ENCODE measurements at regions not wholly inside any gene's neighbourhood (a gene's known extent, or its start where the extent isn't known, plus 50 kb on each side); places are given as distances from the start of the nearest gene placed in this dataset.

- intact Hi-C loops (cut with micrococcal nuclease), result loop anchor here in 1 of 2 donors (5.0 kb wide), 1 partner anchor 61 kb away; no protein-coding TSS in a partner anchor
- peak overlapping the region in 1 of 9 donors; percentile 44 for H3K27ac Mint-ChIP-seq
- no peaks in the 10 kb centered on the region for H3K36me3 ChIP-seq (ENCODE audit: control insufficient read depth in 2 of 3, insufficient read depth in 3 of 3, low read length in 3 of 3)
Observed at GRCh38 chr21:31413698-31414097, 69.6 kb upstream of the TIAM1 start.

GRCh38 chr21:31410499-31411131 lies 66.6 kb upstream of the TIAM1 start:
- peak; percentile 63 for ATAC-seq
- POLR2A ChIA-PET, result no interaction called here
- DNase-seq, result peak in 6 of 9 donors; percentile 20 to 52 (median 38)
- Histone ChIP-seq H3K4me1 (ENCODE audit: control insufficient read depth in 2 of 2, insufficient read depth in 2 of 2, low read length in 2 of 2) (peaks cover 0 to 15% of the 10 kb centered on the region in 2 donors), H3K36me3 (ENCODE audit: control insufficient read depth in 2 of 3, insufficient read depth in 3 of 3, low read length in 3 of 3) (no peaks in the 10 kb centered on the region), H3K27ac (ENCODE audit: low read depth, low read length) (no peak overlapping the region), H3K27me3 (ENCODE audit: control insufficient read depth in 2 of 2, insufficient read depth in 2 of 2, low read length in 2 of 2) (no peaks in the 10 kb centered on the region), H3K9me3 (ENCODE audit: control insufficient read depth in 2 of 3, low read length in 3 of 3) (no peaks in the 10 kb centered on the region), H3K4me3 (ENCODE audit: low read length) (no peak overlapping the region)
- Mint-ChIP-seq H3K4me3 (no peak overlapping the region), H3K27ac (no peak overlapping the region), H3K36me3 (peaks cover 0 to 8% (median 0%) of the 10 kb centered on the region in 5 donors), H3K4me1 (peaks cover 2 to 23% (median 11%) of the 10 kb centered on the region in 7 donors), H3K9me3 (no peaks in the 10 kb centered on the region), H3K27me3 (no peaks in the 10 kb centered on the region)
- CTCF ChIA-PET, result no interaction called here
- intact Hi-C loops (cut with micrococcal nuclease), result loop anchor here (1.0 to 5.0 kb wide), 2 partner anchors 12 to 58 kb away; no protein-coding TSS in a partner anchor

More at GRCh38 chr21:31413698-31414097, 69.6 kb upstream of the TIAM1 start:
- Mint-ChIP-seq H3K9me3 (peaks cover 0 to 15% (median 0%) of the 10 kb centered on the region in 11 donors), H3K4me1 (peaks cover 0 to 5% (median 1%) of the 10 kb centered on the region in 7 donors), H3K27me3 (peaks cover 0 to 2% (median 0%) of the 10 kb centered on the region in 5 donors), H3K36me3 (peaks cover 0 to 26% (median 4%) of the 10 kb centered on the region in 5 donors), H3K4me3 (no peak overlapping the region)
- H3K9me3 ChIP-seq (ENCODE audit: control insufficient read depth in 2 of 3, low read length in 3 of 3), result no peaks in the 10 kb centered on the region
- CTCF ChIA-PET, result no interaction called here
- no peaks in the 10 kb centered on the region for H3K27me3 ChIP-seq (ENCODE audit: control insufficient read depth in 2 of 2, insufficient read depth in 2 of 2, low read length in 2 of 2)
- POLR2A ChIA-PET, result interaction anchor here (0.7 to 0.8 kb wide), 2 partner anchors 12 to 280 kb away, joined by 3 read pairs; no protein-coding TSS in a partner anchor
- DNase-seq, result no peak
- no peak overlapping the region for H3K4me3 ChIP-seq (ENCODE audit: low read length)
- H3K4me1 ChIP-seq (ENCODE audit: control insufficient read depth in 2 of 2, insufficient read depth in 2 of 2, low read length in 2 of 2), result peaks cover 0 to 15% of the 10 kb centered on the region in 2 donors
- ATAC-seq, result no peak
- no peak overlapping the region for H3K27ac ChIP-seq (ENCODE audit: low read depth, low read length)

- H3K27me3 Mint-ChIP-seq, result no peaks in the 10 kb centered on the region
- Histone ChIP-seq H3K27me3 (ENCODE audit: control insufficient read depth in 2 of 2, insufficient read depth in 2 of 2, low read length in 2 of 2) (no peaks in the 10 kb centered on the region), H3K27ac (ENCODE audit: low read depth, low read length) (no peak overlapping the region), H3K4me1 (ENCODE audit: control insufficient read depth in 2 of 2, insufficient read depth in 2 of 2, low read length in 2 of 2) (peaks cover 0 to 15% of the 10 kb centered on the region in 2 donors), H3K9me3 (ENCODE audit: control insufficient read depth in 2 of 3, low read length in 3 of 3) (no peaks in the 10 kb centered on the region), H3K36me3 (ENCODE audit: control insufficient read depth in 2 of 3, insufficient read depth in 3 of 3, low read length in 3 of 3) (no peaks in the 10 kb centered on the region), H3K4me3 (ENCODE audit: low read length) (no peak overlapping the region)
- ATAC-seq (no peak), DNase-seq (no peak)
- peaks cover 2 to 27% (median 16%) of the 10 kb centered on the region in 7 donors for H3K4me1 Mint-ChIP-seq
- intact Hi-C loops (cut with micrococcal nuclease), result loop anchor here (1.0 to 5.0 kb wide), 2 partner anchors 12 to 58 kb away; no protein-coding TSS in a partner anchor
- H3K4me3 Mint-ChIP-seq, result no peak overlapping the region
- CTCF ChIA-PET, result no interaction called here
- H3K27ac Mint-ChIP-seq, result no peak overlapping the region
- POLR2A ChIA-PET, result no interaction called here
- H3K36me3 Mint-ChIP-seq, result peaks cover 0 to 5% (median 0%) of the 10 kb centered on the region in 5 donors
- peaks cover 0 to 2% (median 0%) of the 10 kb centered on the region in 11 donors for H3K9me3 Mint-ChIP-seq
Observed at GRCh38 chr21:31409831-31410487, 65.9 kb upstream of the TIAM1 start.

GRCh38 chr21:31408301-31409088 lies 64.4 kb upstream of the TIAM1 start:
- H3K4me3 ChIP-seq (ENCODE audit: low read length), result no peak overlapping the region
- ChIA-PET CTCF (no interaction called here), POLR2A (interaction anchor here (1.5 kb wide), 1 partner anchor 9 kb away, joined by 5 read pairs; no protein-coding TSS in a partner anchor)
- Mint-ChIP-seq H3K4me3 (no peak overlapping the region), H3K27ac (peak overlapping the region in 1 of 9 donors; percentile 38), H3K9me3 (peaks cover 0 to 2% (median 0%) of the 10 kb centered on the region in 11 donors), H3K27me3 (peaks cover 0 to 5% (median 0%) of the 10 kb centered on the region in 5 donors), H3K36me3 (peaks cover 0 to 5% (median 0%) of the 10 kb centered on the region in 5 donors), H3K4me1 (peaks cover 6 to 28% (median 18%) of the 10 kb centered on the region in 7 donors)
- ATAC-seq (no peak), DNase-seq (no peak)
- H3K27me3 ChIP-seq (ENCODE audit: control insufficient read depth in 2 of 2, insufficient read depth in 2 of 2, low read length in 2 of 2), result no peaks in the 10 kb centered on the region
- intact Hi-C loops (cut with micrococcal nuclease), result no loop called here
- H3K36me3 ChIP-seq (ENCODE audit: control insufficient read depth in 2 of 3, insufficient read depth in 3 of 3, low read length in 3 of 3), result no peaks in the 10 kb centered on the region
- no peak overlapping the region for H3K27ac ChIP-seq (ENCODE audit: low read depth, low read length)
- H3K9me3 ChIP-seq (ENCODE audit: control insufficient read depth in 2 of 3, low read length in 3 of 3), result no peaks in the 10 kb centered on the region
- peaks cover 0 to 15% of the 10 kb centered on the region in 2 donors for H3K4me1 ChIP-seq (ENCODE audit: control insufficient read depth in 2 of 2, insufficient read depth in 2 of 2, low read length in 2 of 2)

GRCh38 chr21:31406510-31406909 lies 62.4 kb upstream of the TIAM1 start:
- ChIA-PET POLR2A (no interaction called here), CTCF (no interaction called here)
- no peaks in the 10 kb centered on the region for H3K9me3 ChIP-seq (ENCODE audit: control insufficient read depth in 2 of 3, low read length in 3 of 3)
- no peaks in the 10 kb centered on the region for H3K27me3 ChIP-seq (ENCODE audit: control insufficient read depth in 2 of 2, insufficient read depth in 2 of 2, low read length in 2 of 2)
- H3K4me3 ChIP-seq (ENCODE audit: low read length), result no peak overlapping the region
- Mint-ChIP-seq H3K27me3 (peaks cover 0 to 7% (median 0%) of the 10 kb centered on the region in 5 donors), H3K27ac (peak overlapping the region in 1 of 9 donors; percentile 82), H3K4me1 (peaks cover 6 to 35% (median 25%) of the 10 kb centered on the region in 7 donors), H3K36me3 (peaks cover 0 to 4% (median 0%) of the 10 kb centered on the region in 5 donors), H3K9me3 (peaks cover 0 to 2% (median 0%) of the 10 kb centered on the region in 11 donors), H3K4me3 (no peak overlapping the region)
- no peak overlapping the region for H3K27ac ChIP-seq (ENCODE audit: low read depth, low read length)
- H3K36me3 ChIP-seq (ENCODE audit: control insufficient read depth in 2 of 3, insufficient read depth in 3 of 3, low read length in 3 of 3), result no peaks in the 10 kb centered on the region
- intact Hi-C loops (cut with micrococcal nuclease), result no loop called here
- no peak for DNase-seq
- ATAC-seq, result no peak
- H3K4me1 ChIP-seq (ENCODE audit: control insufficient read depth in 2 of 2, insufficient read depth in 2 of 2, low read length in 2 of 2), result peaks cover 0 to 15% of the 10 kb centered on the region in 2 donors

- Mint-ChIP-seq H3K4me3 (no peak overlapping the region), H3K27me3 (peaks cover 0 to 7% (median 0%) of the 10 kb centered on the region in 5 donors), H3K9me3 (peaks cover 0 to 2% (median 0%) of the 10 kb centered on the region in 11 donors), H3K27ac (no peak overlapping the region), H3K4me1 (peaks cover 6 to 40% (median 29%) of the 10 kb centered on the region in 7 donors), H3K36me3 (peaks cover 0 to 4% (median 0%) of the 10 kb centered on the region in 5 donors)
- DNase-seq (no peak), ATAC-seq (no peak)
- H3K4me3 ChIP-seq (ENCODE audit: low read length), result no peak overlapping the region
- CTCF ChIA-PET, result no interaction called here
- no peaks in the 10 kb centered on the region for H3K36me3 ChIP-seq (ENCODE audit: control insufficient read depth in 2 of 3, insufficient read depth in 3 of 3, low read length in 3 of 3)
- peaks cover 0 to 12% of the 10 kb centered on the region in 2 donors for H3K4me1 ChIP-seq (ENCODE audit: control insufficient read depth in 2 of 2, insufficient read depth in 2 of 2, low read length in 2 of 2)
- POLR2A ChIA-PET, result interaction anchor here (0.6 kb wide), 1 partner anchor 103 kb away, joined by 3 read pairs; no protein-coding TSS in a partner anchor
- intact Hi-C loops (cut with micrococcal nuclease), result no loop called here
- H3K27ac ChIP-seq (ENCODE audit: low read depth, low read length), result no peak overlapping the region
- no peaks in the 10 kb centered on the region for H3K9me3 ChIP-seq (ENCODE audit: control insufficient read depth in 2 of 3, low read length in 3 of 3)
- no peaks in the 10 kb centered on the region for H3K27me3 ChIP-seq (ENCODE audit: control insufficient read depth in 2 of 2, insufficient read depth in 2 of 2, low read length in 2 of 2)
Observed at GRCh38 chr21:31405604-31406003, 61.5 kb upstream of the TIAM1 start.
